Activated T-helper 2 cell treated with anti-CD3 and anti-CD28 coated beads, Interferon-gamma antibody, Interleukin-2, Interleukin-4, amounts not matched to agents 10 μg/mL and 5 μg/mL and 100 μg/mL, durations not matched to agents 14 hours and 24 hours and 36 hours (primary cell): ENCODE measurements at regions not wholly inside any gene's neighbourhood (a gene's known extent, or its start where the extent isn't known, plus 50 kb on each side); places are given as distances from the start of the nearest gene placed in this dataset.
"Not testable (repeated sequence)": the region's sequence is repeated elsewhere in the genome, so short reads cannot be mapped to it uniquely, and the experiment has no call there.

Experiments
- DNase-seq: peaks from one replicate; pipeline ENCODE4 v3.0.0; 2021; ENCODE audit warnings: low spot score
- H3K27ac Mint-ChIP-seq: one replicate; pipeline ENCODE4 v1.8.0; 2021; ENCODE audit warnings: mixed read lengths
- H3K27me3 Mint-ChIP-seq: one replicate; pipeline ENCODE4 v1.8.0; 2021; ENCODE audit warnings: low read depth, mixed read lengths
- H3K36me3 Mint-ChIP-seq: one replicate; pipeline ENCODE4 v1.8.0; 2021; ENCODE audit warnings: low read depth, mixed read lengths
- H3K4me1 Mint-ChIP-seq: one replicate; pipeline ENCODE4 v1.8.0; 2021; ENCODE audit warnings: low read depth, mixed read lengths
- H3K4me3 Mint-ChIP-seq: one replicate; pipeline ENCODE4 v1.8.0; 2021; ENCODE audit warnings: low read depth, mild to moderate bottlenecking, moderate library complexity, mixed read lengths
- H3K9me3 Mint-ChIP-seq: one replicate; pipeline ENCODE4 v1.8.0; 2021; ENCODE audit warnings: mixed read lengths
- intact Hi-C: fragments of 100-400 bp; cut with micrococcal nuclease; formaldehyde crosslinking; loops from one replicate; pipeline ENCODE4 v1.15.1; 2023

DNA sequence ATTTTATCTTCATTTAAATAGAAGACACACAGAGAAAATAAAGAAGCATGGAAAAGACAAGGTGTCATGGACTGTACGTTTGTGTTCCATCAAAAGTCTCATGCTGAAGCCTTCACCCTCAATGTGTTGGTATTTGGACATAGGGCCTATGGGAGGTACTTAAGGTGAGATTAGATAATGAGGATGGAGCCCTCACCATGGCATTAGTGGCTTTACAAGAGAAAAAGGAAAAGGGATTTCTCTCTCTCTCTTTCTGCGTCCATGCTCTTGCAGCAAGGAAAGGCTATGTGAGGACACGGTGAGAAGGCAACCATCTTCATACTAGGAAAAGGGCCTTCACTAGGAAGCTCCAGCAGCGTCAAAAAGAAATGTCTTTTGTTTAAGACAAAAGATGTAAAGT lies 797.0 kb upstream of the CDH10 start:
- no peaks in the 10 kb centered on the region for H3K36me3 Mint-ChIP-seq
- no peak overlapping the region for H3K27ac Mint-ChIP-seq
- H3K4me1 Mint-ChIP-seq = no peaks in the 10 kb centered on the region
- H3K27me3 Mint-ChIP-seq = no peaks in the 10 kb centered on the region
- intact Hi-C loops = no loop called here
- DNase-seq = no peak
- H3K4me3 Mint-ChIP-seq = no peak overlapping the region
- peaks cover 43% of the 10 kb centered on the region for H3K9me3 Mint-ChIP-seq

DNA sequence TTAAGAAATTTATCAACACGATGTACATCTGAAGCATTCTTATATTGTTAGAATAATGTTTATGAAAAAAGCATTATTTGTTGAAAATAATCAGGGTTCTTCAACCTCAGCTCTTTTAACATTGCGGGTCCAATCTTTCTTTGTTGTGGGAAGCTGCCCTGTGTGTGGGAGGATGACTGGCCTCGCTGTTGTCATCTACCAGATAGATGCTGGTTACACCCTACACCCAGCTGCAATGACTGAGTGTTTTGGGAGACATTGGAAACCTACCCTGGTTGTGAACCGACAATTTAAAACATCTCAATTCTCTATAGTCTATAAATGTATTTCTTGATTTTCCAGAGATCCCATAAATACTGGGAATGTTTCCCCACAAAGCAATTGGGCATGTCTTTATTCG lies 794.2 kb upstream of the CDH10 start:
- no peaks in the 10 kb centered on the region for H3K4me1 Mint-ChIP-seq
- H3K36me3 Mint-ChIP-seq = no peaks in the 10 kb centered on the region
- intact Hi-C loops = no loop called here
- no peaks in the 10 kb centered on the region for H3K27me3 Mint-ChIP-seq
- no peak overlapping the region for H3K27ac Mint-ChIP-seq
- no peak for DNase-seq
- H3K4me3 Mint-ChIP-seq = no peak overlapping the region
- H3K9me3 Mint-ChIP-seq = peaks cover 46% of the 10 kb centered on the region

DNA sequence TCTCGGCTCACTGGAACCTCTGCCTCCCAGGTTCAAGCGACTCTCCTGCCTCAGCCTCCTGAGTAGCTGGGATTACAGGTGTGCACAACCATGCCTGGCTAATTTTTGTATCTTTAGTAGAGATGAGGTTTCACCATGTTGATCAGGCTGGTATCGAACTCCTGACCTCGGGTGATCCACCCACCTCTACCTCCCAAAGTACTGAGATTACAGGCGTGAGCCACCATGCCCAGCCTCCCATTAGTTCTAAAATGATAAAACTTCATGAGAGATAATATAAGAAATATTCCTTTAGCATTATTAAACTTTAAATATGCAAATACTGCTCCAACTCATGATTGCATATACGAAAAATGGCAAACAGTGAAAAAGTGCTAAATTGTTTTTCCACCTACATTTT lies 793.6 kb upstream of the CDH10 start:
- DNase-seq, H3K4me1 Mint-ChIP-seq, H3K36me3 Mint-ChIP-seq, H3K27me3 Mint-ChIP-seq, H3K27ac Mint-ChIP-seq, H3K4me3 Mint-ChIP-seq, intact Hi-C loops: not testable (repeated sequence)
- peaks cover 46% of the 10 kb centered on the region for H3K9me3 Mint-ChIP-seq

DNA sequence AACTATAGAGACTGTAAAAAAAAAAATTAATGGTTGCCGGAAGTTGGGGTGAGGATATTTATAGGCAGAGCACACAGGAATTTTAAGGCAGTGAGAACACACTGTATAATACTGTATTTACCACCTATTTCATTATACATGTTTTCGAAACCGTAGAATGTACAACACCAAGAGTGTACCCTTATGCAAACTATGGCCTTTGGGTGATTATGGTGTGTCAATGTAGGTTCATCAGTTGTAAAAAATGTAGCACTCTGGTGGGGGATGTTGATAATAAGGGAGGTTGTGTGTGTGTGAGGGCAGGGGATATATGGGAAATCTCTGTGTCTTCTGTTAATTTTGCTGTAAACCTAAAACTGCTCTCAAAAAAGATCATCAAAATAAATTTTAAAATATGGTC lies 791.7 kb upstream of the CDH10 start:
- no peak for DNase-seq
- intact Hi-C loops = no loop called here
- Mint-ChIP-seq H3K36me3 (no peaks in the 10 kb centered on the region), H3K27ac (no peak overlapping the region), H3K27me3 (no peaks in the 10 kb centered on the region), H3K4me3 (no peak overlapping the region), H3K4me1 (no peaks in the 10 kb centered on the region), H3K9me3 (peaks cover 44% of the 10 kb centered on the region)

DNA sequence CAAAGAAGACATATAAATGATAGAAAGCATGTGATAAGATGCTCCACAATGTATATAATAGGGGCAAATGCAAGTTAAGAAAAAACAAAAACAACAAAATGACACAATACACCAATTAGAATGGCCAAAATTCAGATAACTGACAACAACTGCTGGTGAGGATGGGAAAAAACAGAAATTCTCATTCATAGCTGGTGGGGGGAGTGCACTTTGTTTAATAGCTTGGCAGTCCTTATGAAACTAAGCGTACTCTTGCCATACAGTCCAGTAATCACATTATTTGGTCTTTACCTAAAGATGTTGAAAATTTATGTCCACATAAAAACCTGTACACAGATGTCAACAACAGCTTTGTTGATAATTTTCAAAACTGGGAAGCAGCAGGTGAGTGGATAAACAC lies 791.1 kb upstream of the CDH10 start:
- Mint-ChIP-seq H3K4me1 (no peaks in the 10 kb centered on the region), H3K27ac (no peak overlapping the region), H3K9me3 (peaks cover 44% of the 10 kb centered on the region), H3K27me3 (no peaks in the 10 kb centered on the region), H3K4me3 (no peak overlapping the region), H3K36me3 (no peaks in the 10 kb centered on the region)
- DNase-seq = no peak
- intact Hi-C loops = no loop called here

DNA sequence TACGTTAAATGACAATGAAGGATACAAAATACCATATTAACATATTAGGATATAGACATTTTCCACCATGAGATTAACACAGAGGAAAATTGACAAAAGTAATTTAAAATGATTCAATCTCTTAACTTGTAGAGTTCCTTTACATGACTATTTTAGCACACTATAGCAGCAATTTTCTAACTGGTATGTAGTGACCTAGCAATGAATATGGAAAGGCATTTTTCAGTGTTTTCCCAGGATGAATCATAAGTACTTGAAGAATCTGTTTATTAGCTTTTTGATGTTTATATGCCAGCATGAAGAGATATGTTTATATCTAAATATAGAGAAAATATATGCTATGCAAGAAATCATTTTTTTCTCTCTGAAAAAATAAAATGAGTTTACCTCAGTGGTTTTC lies 782.5 kb upstream of the CDH10 start:
- H3K36me3 Mint-ChIP-seq = no peaks in the 10 kb centered on the region
- H3K4me1 Mint-ChIP-seq = no peaks in the 10 kb centered on the region
- H3K27me3 Mint-ChIP-seq = no peaks in the 10 kb centered on the region
- peaks cover 17% of the 10 kb centered on the region for H3K9me3 Mint-ChIP-seq
- no peak overlapping the region for H3K27ac Mint-ChIP-seq
- DNase-seq = no peak
- intact Hi-C loops = no loop called here
- no peak overlapping the region for H3K4me3 Mint-ChIP-seq

DNA sequence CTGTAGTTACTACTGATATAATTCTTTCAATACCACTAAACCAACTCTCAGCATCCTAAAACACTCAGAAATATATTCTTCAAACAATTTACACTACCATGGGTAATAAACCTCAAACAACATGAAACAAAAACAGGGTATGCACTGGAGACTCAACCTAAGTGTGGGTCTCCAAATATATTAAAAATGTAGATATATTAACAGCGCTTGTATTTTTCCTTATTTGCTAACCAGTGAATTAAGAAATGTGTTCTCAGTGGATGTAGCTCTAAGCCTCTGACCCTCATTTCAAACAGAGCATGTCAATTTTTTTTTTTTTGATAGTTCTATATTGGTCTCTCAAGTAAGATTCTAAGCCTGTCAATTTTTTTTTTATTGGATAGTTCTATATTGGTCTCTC lies 778.5 kb upstream of the CDH10 start:
- intact Hi-C loops = no loop called here
- no peak overlapping the region for H3K4me3 Mint-ChIP-seq
- no peak overlapping the region for H3K27ac Mint-ChIP-seq
- peaks cover 16% of the 10 kb centered on the region for H3K9me3 Mint-ChIP-seq
- H3K36me3 Mint-ChIP-seq = no peaks in the 10 kb centered on the region
- no peaks in the 10 kb centered on the region for H3K4me1 Mint-ChIP-seq
- no peak for DNase-seq
- no peaks in the 10 kb centered on the region for H3K27me3 Mint-ChIP-seq

DNA sequence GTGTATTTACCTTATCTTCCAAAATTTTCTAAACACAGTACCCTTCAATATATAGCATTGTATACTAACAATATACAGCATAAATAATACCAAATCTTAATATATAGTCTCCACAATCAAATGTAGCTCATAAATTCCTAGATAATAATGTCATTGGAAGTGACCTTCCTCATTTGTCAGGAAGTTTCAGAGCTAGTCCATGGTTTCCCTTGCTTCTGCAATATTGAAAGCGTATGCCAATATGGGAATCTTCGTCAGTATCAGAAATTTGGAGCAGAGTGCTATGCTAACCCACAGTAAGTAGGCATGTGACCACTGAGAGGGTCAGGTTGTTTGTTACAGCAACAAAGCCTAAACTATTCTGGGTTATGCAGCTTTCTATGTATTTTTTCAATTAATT lies 774.9 kb upstream of the CDH10 start:
- no peak overlapping the region for H3K27ac Mint-ChIP-seq
- intact Hi-C loops = no loop called here
- H3K36me3 Mint-ChIP-seq = no peaks in the 10 kb centered on the region
- peaks cover 13% of the 10 kb centered on the region for H3K9me3 Mint-ChIP-seq
- H3K27me3 Mint-ChIP-seq = no peaks in the 10 kb centered on the region
- no peaks in the 10 kb centered on the region for H3K4me1 Mint-ChIP-seq
- no peak for DNase-seq
- no peak overlapping the region for H3K4me3 Mint-ChIP-seq

DNA sequence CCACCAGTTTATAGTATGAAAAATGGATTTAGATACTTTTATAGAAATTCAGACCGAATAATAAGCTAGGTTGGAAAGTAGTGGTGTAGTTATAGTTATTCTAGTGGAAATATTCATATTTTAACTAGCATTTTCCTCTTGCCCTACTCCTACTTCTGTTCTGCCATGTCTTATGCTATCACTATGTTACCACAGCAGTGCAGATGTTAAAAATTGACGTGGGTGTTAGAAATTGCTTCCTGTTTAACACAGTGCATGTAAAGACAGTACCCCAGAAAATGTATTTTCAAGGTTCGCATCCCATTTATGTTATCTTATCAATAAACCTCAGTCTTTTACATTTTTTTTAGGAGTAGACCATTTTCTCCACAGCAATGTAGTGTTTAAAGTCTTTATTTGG lies 774.2 kb upstream of the CDH10 start:
- Mint-ChIP-seq H3K27ac (no peak overlapping the region), H3K36me3 (no peaks in the 10 kb centered on the region), H3K9me3 (peaks cover 12% of the 10 kb centered on the region), H3K4me3 (no peak overlapping the region), H3K27me3 (no peaks in the 10 kb centered on the region), H3K4me1 (no peaks in the 10 kb centered on the region)
- DNase-seq = no peak
- intact Hi-C loops = no loop called here

DNA sequence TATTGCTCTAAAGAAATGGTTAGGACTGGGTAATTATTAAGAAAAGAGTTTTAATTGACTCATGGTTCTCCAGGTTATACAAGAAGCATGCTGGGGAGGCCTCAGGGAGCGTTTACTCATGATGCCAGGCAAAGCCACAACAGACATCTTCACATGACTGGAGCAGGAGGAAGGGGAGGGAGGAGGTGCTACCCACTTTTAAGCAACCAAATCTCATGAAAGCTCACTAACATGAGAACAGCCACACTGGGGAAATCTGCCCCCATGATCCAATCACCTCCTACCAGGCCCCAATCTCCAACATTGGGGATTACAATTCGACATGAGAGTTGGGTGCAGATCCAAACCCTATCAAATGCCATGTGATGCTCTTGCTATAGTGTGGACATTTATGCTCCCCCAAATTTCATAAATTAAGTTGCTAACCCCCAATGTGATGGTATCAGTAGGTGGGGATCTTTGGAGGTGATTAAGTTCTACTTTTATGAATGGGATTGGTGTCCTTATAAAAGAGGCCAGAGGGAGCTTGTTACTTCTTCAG lies 773.6 kb upstream of the CDH10 start:
- no peak for DNase-seq

DNA sequence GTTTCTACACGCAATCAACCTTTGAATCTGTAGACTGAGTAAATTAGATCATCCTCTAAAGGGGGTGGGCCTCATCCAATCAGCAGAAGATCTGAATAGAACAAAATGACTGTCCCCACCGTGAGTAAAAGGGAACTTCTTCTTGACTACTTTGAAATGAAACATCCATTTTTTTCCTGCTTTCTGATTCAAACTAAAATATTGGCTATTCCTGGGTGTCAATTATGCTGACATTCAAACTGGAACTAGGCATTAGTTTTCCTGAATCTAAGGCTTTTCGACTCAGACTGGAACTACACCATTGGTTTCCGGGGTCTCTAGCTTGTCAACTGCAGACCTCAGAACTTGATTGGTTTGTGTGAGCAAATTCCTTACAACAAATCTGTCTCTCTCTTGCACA lies 772.2 kb upstream of the CDH10 start:
- intact Hi-C loops = no loop called here
- H3K27ac Mint-ChIP-seq = no peak overlapping the region

More for the DNA sequence above, 773.6 kb upstream of the CDH10 start:
- H3K27me3 Mint-ChIP-seq = no peaks in the 10 kb centered on the region
- no peaks in the 10 kb centered on the region for H3K4me1 Mint-ChIP-seq
- no peaks in the 10 kb centered on the region for H3K36me3 Mint-ChIP-seq
- intact Hi-C loops = no loop called here
- H3K27ac Mint-ChIP-seq = no peak overlapping the region
- H3K9me3 Mint-ChIP-seq = peaks cover 12% of the 10 kb centered on the region
- H3K4me3 Mint-ChIP-seq = no peak overlapping the region

DNA sequence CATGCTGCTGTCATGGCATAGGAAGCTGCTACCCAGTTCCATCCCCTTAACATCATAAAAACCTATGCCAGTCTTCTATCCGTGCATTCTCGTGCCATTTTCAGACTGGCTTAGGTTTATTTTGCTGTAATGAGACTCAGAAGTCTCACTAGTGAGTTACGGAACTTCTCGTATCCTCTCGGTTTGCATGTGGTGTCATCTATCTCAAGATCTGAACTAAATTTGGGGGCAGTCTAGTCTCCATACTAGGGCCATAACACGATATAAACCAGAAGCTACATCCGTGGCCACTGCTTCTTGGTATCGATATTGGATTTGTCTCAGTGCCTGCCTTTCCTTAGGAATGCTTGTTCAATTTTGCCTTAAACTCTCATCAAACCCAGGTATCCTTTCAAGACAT lies 771.2 kb upstream of the CDH10 start:
- Mint-ChIP-seq H3K36me3 (no peaks in the 10 kb centered on the region), H3K27ac (no peak overlapping the region), H3K4me1 (no peaks in the 10 kb centered on the region), H3K27me3 (no peaks in the 10 kb centered on the region), H3K4me3 (no peak overlapping the region), H3K9me3 (peaks cover 30% of the 10 kb centered on the region)
- no peak for DNase-seq
- intact Hi-C loops = no loop called here

More for the DNA sequence above, 772.2 kb upstream of the CDH10 start:
- Mint-ChIP-seq H3K4me3 (no peak overlapping the region), H3K36me3 (no peaks in the 10 kb centered on the region), H3K4me1 (no peaks in the 10 kb centered on the region), H3K9me3 (peaks cover 24% of the 10 kb centered on the region), H3K27me3 (no peaks in the 10 kb centered on the region)
- DNase-seq = no peak

DNA sequence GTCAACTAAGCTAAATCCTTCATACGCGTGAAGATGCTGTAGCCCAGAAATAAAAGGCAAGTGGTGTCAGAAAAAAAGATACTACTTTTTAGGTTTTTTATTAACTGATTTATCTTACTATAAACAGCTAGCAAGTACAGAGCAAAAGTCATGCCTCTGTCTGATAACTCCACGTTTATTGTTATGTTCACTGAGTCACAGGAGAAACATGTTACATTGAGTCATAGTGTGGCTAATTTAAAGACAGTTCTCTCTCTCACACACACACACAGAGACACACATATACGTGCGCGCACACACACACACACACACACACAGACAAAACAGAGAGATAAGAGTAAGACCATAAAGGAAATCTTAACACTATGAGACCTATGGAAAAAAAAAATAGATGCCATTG lies 770.0 kb upstream of the CDH10 start:
- no peak overlapping the region for H3K4me3 Mint-ChIP-seq
- no peaks in the 10 kb centered on the region for H3K4me1 Mint-ChIP-seq
- intact Hi-C loops = no loop called here
- H3K36me3 Mint-ChIP-seq = no peaks in the 10 kb centered on the region
- no peaks in the 10 kb centered on the region for H3K27me3 Mint-ChIP-seq
- no peak overlapping the region for H3K27ac Mint-ChIP-seq
- H3K9me3 Mint-ChIP-seq = peaks cover 37% of the 10 kb centered on the region
- DNase-seq = no peak

DNA sequence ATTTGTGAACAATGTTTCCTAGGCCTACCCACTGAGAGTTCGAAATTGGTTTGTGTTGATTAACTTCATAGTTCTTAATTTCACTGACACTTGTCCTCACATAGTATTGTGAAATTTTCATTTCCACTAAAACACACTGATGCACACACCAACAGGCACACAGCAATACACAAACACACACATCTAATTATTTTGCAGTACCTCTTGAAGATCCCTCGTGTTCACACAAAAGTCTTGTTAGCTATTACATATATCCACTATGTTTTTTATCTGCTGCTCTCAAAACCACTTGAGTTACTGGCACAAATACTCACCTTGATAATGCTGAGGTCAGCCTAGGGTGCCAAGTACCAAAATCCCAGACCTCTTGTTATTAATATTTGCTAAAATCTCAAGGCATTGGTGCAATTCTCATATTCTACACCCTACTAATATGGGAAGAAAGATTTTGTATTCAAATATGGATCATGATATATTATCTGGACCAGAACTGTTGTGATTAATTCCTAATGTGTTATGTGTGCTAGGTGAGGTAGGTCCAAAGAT lies 767.4 kb upstream of the CDH10 start:
- Mint-ChIP-seq H3K9me3 (peaks cover 59% of the 10 kb centered on the region), H3K36me3 (no peaks in the 10 kb centered on the region), H3K27me3 (no peaks in the 10 kb centered on the region), H3K27ac (no peak overlapping the region), H3K4me1 (no peaks in the 10 kb centered on the region), H3K4me3 (no peak overlapping the region)
- intact Hi-C loops = no loop called here
- no peak for DNase-seq
